Neural progenitor cell (in vitro differentiated cells): ENCODE measurements at regions not wholly inside any gene's neighbourhood (a gene's known extent, or its start where the extent isn't known, plus 50 kb on each side); places are given as distances from the start of the nearest gene placed in this dataset.

Experiments
- DNase-seq: peaks from one replicate; pipeline ENCODE4 v3.0.0-alpha.2; 2016; ENCODE audit warnings: low spot score
- H2AFZ ChIP-seq: fragments of 200-600 bp; sonication (generic); replicated peaks from 2 replicates; pipeline ENCODE4 v1.6.1; 2016; ENCODE audit warnings: antibody characterized with exemption
- H3F3A ChIP-seq: fragments of 200-600 bp; sonication (generic); 2 replicates; pipeline ENCODE4 v1.6.1; 2016; ENCODE audit warnings: antibody characterized with exemption, low read depth
- H3K27ac ChIP-seq: fragments of 200-600 bp; sonication (generic); 2 replicates; pipeline ENCODE4 v1.5.1; 2016; ENCODE audit warnings: mild to moderate bottlenecking
- H3K27me3 ChIP-seq: fragments of 200-600 bp; sonication (generic); 2 replicates; pipeline ENCODE4 v1.6.1; 2016; ENCODE audit warnings: mild to moderate bottlenecking, moderate library complexity
- H3K36me3 ChIP-seq: fragments of 200-600 bp; sonication (generic); 2 replicates; pipeline ENCODE4 v1.5.1; 2016
- H3K4me1 ChIP-seq: fragments of 200-600 bp; sonication (generic); 2 replicates; pipeline ENCODE4 v1.6.1; 2016; ENCODE audit warnings: mixed run types
- H3K4me2 ChIP-seq: fragments of 200-600 bp; sonication (generic); 2 replicates; pipeline ENCODE4 v1.6.1; 2016
- H3K4me3 ChIP-seq: fragments of 200-600 bp; sonication (generic); 2 replicates; pipeline ENCODE4 v1.5.1; 2016
- H3K79me2 ChIP-seq: fragments of 200-600 bp; sonication (generic); 2 replicates; pipeline ENCODE4 v1.6.1; 2016; ENCODE audit warnings: low read depth
- H3K9ac ChIP-seq: fragments of 200-600 bp; sonication (generic); 2 replicates; pipeline ENCODE4 v1.6.1; 2016
- H3K9me3 ChIP-seq: fragments of 200-600 bp; sonication (generic); 2 replicates; pipeline ENCODE4 v1.5.1; 2016; ENCODE audit warnings: low read depth
- H4K20me1 ChIP-seq: fragments of 200-600 bp; sonication (generic); 2 replicates; pipeline ENCODE4 v1.6.1; 2016; ENCODE audit warnings: low read depth
- H3K27ac Mint-ChIP-seq: 3 replicates; pipeline ENCODE4 v1.8.0; 2021; ENCODE audit warnings: mixed read lengths
- H3K27me3 Mint-ChIP-seq: 2 replicates; pipeline ENCODE4 v1.8.0; 2022; ENCODE audit warnings: low read depth, mild to moderate bottlenecking, inconsistent platforms, moderate library complexity, mixed read lengths; ENCODE audit not compliant: insufficient read depth
- H3K36me3 Mint-ChIP-seq: 3 replicates; pipeline ENCODE4 v1.8.0; 2021; ENCODE audit warnings: mixed read lengths
- H3K4me1 Mint-ChIP-seq: 3 replicates; pipeline ENCODE4 v1.8.0; 2021; ENCODE audit warnings: mixed read lengths
- H3K4me3 Mint-ChIP-seq: 3 replicates; pipeline ENCODE4 v1.8.0; 2021; ENCODE audit warnings: mild to moderate bottlenecking, moderate library complexity, mixed read lengths
- H3K9me3 Mint-ChIP-seq: 3 replicates; pipeline ENCODE4 v1.8.0; 2020; ENCODE audit warnings: mixed read lengths
- CTCF ChIP-seq: fragments of 200-600 bp; sonication (generic); IDR thresholded peaks from 2 replicates; pipeline ENCODE4 v1.5.1; 2017; ENCODE audit warnings: antibody characterized with exemption, mild to moderate bottlenecking
- EZH2 ChIP-seq: fragments of 200-600 bp; sonication (generic); IDR thresholded peaks from 2 replicates; pipeline ENCODE4 v1.6.1; 2017; ENCODE audit warnings: antibody characterized with exemption, mild to moderate bottlenecking, moderate library complexity
- EZH2phosphoT487 ChIP-seq: fragments of 200-600 bp; sonication (generic); IDR thresholded peaks from 2 replicates; pipeline ENCODE4 v1.6.1; 2017; ENCODE audit warnings: antibody characterized with exemption

GRCh38 chr4:63799166-63799565 lies 610.1 kb downstream of the TECRL start:
- H3K9ac ChIP-seq = no peak overlapping the region

GRCh38 chr4:63795301-63795700 lies 613.9 kb downstream of the TECRL start:
- Mint-ChIP-seq H3K9me3 (no peaks in the 10 kb centered on the region), H3K36me3 (no peaks in the 10 kb centered on the region), H3K4me1 (no peaks in the 10 kb centered on the region), H3K27me3 (no peaks in the 10 kb centered on the region), H3K4me3 (no peak overlapping the region), H3K27ac (no peak overlapping the region)
- no peaks in the 10 kb centered on the region for H3K79me2 ChIP-seq
- no peaks in the 10 kb centered on the region for H3K9me3 ChIP-seq
- TF ChIP-seq CTCF (no peak), EZH2phosphoT487 (no peak), EZH2 (no peak)
- H3K27ac ChIP-seq = no peak overlapping the region
- no peak overlapping the region for H3K9ac ChIP-seq
- no peaks in the 10 kb centered on the region for H3K27me3 ChIP-seq
- no peaks in the 10 kb centered on the region for H3K4me1 ChIP-seq
- no peak overlapping the region for H3K4me2 ChIP-seq
- no peak overlapping the region for H2AFZ ChIP-seq
- no peaks in the 10 kb centered on the region for H3F3A ChIP-seq
- H3K36me3 ChIP-seq = no peaks in the 10 kb centered on the region
- no peaks in the 10 kb centered on the region for H4K20me1 ChIP-seq
- no peak for DNase-seq
- H3K4me3 ChIP-seq = no peak overlapping the region

More at GRCh38 chr4:63799166-63799565, 610.1 kb downstream of the TECRL start:
- Histone ChIP-seq H3K36me3 (no peaks in the 10 kb centered on the region), H3K27ac (no peak overlapping the region), H3K79me2 (no peaks in the 10 kb centered on the region), H3K27me3 (no peaks in the 10 kb centered on the region), H4K20me1 (no peaks in the 10 kb centered on the region), H3K4me3 (no peak overlapping the region), H2AFZ (no peak overlapping the region), H3F3A (no peaks in the 10 kb centered on the region), H3K4me2 (no peak overlapping the region), H3K4me1 (no peaks in the 10 kb centered on the region), H3K9me3 (no peaks in the 10 kb centered on the region)
- TF ChIP-seq EZH2phosphoT487 (no peak), EZH2 (no peak), CTCF (no peak)
- Mint-ChIP-seq H3K27me3 (peaks cover 2% of the 10 kb centered on the region), H3K36me3 (no peaks in the 10 kb centered on the region), H3K27ac (no peak overlapping the region), H3K9me3 (no peaks in the 10 kb centered on the region), H3K4me1 (no peaks in the 10 kb centered on the region), H3K4me3 (no peak overlapping the region)
- no peak for DNase-seq

- Histone ChIP-seq H4K20me1 (no peaks in the 10 kb centered on the region), H3K4me2 (no peak overlapping the region), H3K27ac (no peak overlapping the region), H2AFZ (no peak overlapping the region), H3K27me3 (no peaks in the 10 kb centered on the region), H3K9ac (no peak overlapping the region), H3K9me3 (no peaks in the 10 kb centered on the region), H3K4me3 (no peak overlapping the region), H3K36me3 (no peaks in the 10 kb centered on the region), H3F3A (no peaks in the 10 kb centered on the region), H3K79me2 (no peaks in the 10 kb centered on the region), H3K4me1 (no peaks in the 10 kb centered on the region)
- Mint-ChIP-seq H3K4me1 (no peaks in the 10 kb centered on the region), H3K27ac (no peak overlapping the region), H3K4me3 (no peak overlapping the region), H3K9me3 (no peaks in the 10 kb centered on the region), H3K36me3 (no peaks in the 10 kb centered on the region), H3K27me3 (no peaks in the 10 kb centered on the region)
- TF ChIP-seq CTCF = no peak
- no peak for TF ChIP-seq EZH2phosphoT487
- TF ChIP-seq EZH2 = no peak
- DNase-seq = no peak
Observed at GRCh38 chr4:63790377-63790776, 618.9 kb downstream of the TECRL start.
